Panc1 (cell line): ENCODE measurements at regions not wholly inside any gene's neighbourhood (a gene's known extent, or its start where the extent isn't known, plus 50 kb on each side); places are given as distances from the start of the nearest gene placed in this dataset.

Experiments
- CTCF ChIP-seq: fragments of 450-650 bp; IDR thresholded peaks from 2 replicates; pipeline ENCODE4 v1.5.1; 2017; ENCODE audit warnings: mild to moderate bottlenecking
- POLR2AphosphoS5 ChIP-seq: IDR thresholded peaks from 2 replicates; pipeline ENCODE4 v1.6.1; 2012; ENCODE audit warnings: mild to moderate bottlenecking, low read depth, low read length, moderate library complexity
- REST ChIP-seq, 2 experiments: IDR thresholded peaks; 2 replicates each; pipeline ENCODE4 v1.6.1; 2011 to 2012; ENCODE audit warnings: low read depth in 2 of 2, control low read depth in 1 of 2, low read length in 1 of 2, mild to moderate bottlenecking in 1 of 2, moderate library complexity in 1 of 2; ENCODE audit not compliant: insufficient read depth in 1 of 2

GRCh38 chr10:124264711-124265390 lies 153.9 kb downstream of the OAT start:
- TF ChIP-seq REST (IDR thresholded peaks at IDR 0.05; ENCODE audit: insufficient read depth in 1 of 2, low read depth in 2 of 2, low read length in 1 of 2) (no peak), POLR2AphosphoS5 (no peak), CTCF (no peak)
